ENCODE measurements at regions not wholly inside any gene's neighbourhood (a gene's known extent, or its start where the extent isn't known, plus 50 kb on each side); places are given as distances from the start of the nearest gene placed in this dataset.

DNA sequence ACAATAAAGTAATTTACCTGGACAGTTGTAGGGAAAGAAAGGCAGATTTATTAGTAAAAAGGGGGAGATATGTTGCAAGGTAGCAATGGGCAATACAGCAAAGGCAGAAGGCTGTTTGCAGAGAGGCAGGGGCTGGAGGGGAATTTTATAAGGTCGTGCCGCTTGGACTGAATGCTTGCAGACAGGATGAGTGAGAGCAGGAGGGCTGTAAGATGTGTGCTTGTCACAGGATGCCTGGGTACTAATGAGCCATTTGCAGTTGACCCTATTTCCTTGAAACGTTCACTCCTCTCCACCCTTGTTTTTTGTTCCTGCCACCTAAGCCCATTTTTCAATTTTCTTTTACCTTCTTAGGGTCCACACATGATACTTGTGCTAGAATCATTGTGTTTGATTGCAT is 214.7 kb downstream of the TRAM1L1 start:
- H2AFZ ChIP-seq (ENCODE audit: low read length): no peak overlapping the region
- no peak overlapping the region for H3K9ac ChIP-seq (ENCODE audit: low read length)
- no peak overlapping the region for H3K4me3 ChIP-seq (ENCODE audit: low read length)
- no peaks in the 10 kb centered on the region for H4K20me1 ChIP-seq (ENCODE audit: insufficient read depth, low read length)
- H3K27me3 ChIP-seq (replicated peaks; ENCODE audit: insufficient read depth, low read length): no peaks in the 10 kb centered on the region
- no peaks in the 10 kb centered on the region for H3K36me3 ChIP-seq (replicated peaks; ENCODE audit: insufficient read depth, low read length)
- H3K27ac ChIP-seq (ENCODE audit: low read length): no peak overlapping the region
- DNase-seq: no peak
- H3F3A ChIP-seq (ENCODE audit: insufficient read depth, low read length): no peaks in the 10 kb centered on the region
- H3K79me2 ChIP-seq (ENCODE audit: low read length): no peaks in the 10 kb centered on the region
- no peaks in the 10 kb centered on the region for H3K9me2 ChIP-seq (replicated peaks; ENCODE audit: insufficient read depth, low read length)
- H3K9me3 ChIP-seq (replicated peaks; ENCODE audit: insufficient read depth, low read length): no peaks in the 10 kb centered on the region
- no peak for TF ChIP-seq EZH2 (optimal IDR thresholded peaks at IDR 0.05; ENCODE audit: low read depth, low read length)
- H3K4me1 ChIP-seq (ENCODE audit: low read length): no peaks in the 10 kb centered on the region
- no peak overlapping the region for H3K4me2 ChIP-seq (ENCODE audit: low read depth, low read length)

GRCh38 chr4:116866106-116866505 is 219.3 kb downstream of the TRAM1L1 start:
- Histone ChIP-seq H3K9ac (ENCODE audit: low read length) (no peak overlapping the region), H3K27me3 (replicated peaks; ENCODE audit: insufficient read depth, low read length) (no peaks in the 10 kb centered on the region), H3K36me3 (replicated peaks; ENCODE audit: insufficient read depth, low read length) (no peaks in the 10 kb centered on the region), H3K79me2 (ENCODE audit: low read length) (no peaks in the 10 kb centered on the region), H3K9me3 (replicated peaks; ENCODE audit: insufficient read depth, low read length) (no peaks in the 10 kb centered on the region), H3F3A (ENCODE audit: insufficient read depth, low read length) (no peaks in the 10 kb centered on the region), H3K4me1 (ENCODE audit: low read length) (no peaks in the 10 kb centered on the region), H4K20me1 (ENCODE audit: insufficient read depth, low read length) (no peaks in the 10 kb centered on the region), H2AFZ (ENCODE audit: low read length) (no peak overlapping the region), H3K4me2 (ENCODE audit: low read depth, low read length) (no peak overlapping the region), H3K4me3 (ENCODE audit: low read length) (no peak overlapping the region), H3K9me2 (replicated peaks; ENCODE audit: insufficient read depth, low read length) (no peaks in the 10 kb centered on the region), H3K27ac (ENCODE audit: low read length) (no peak overlapping the region)
- TF ChIP-seq EZH2 (optimal IDR thresholded peaks at IDR 0.05; ENCODE audit: low read depth, low read length): no peak
- TF ChIP-seq CTCF (IDR thresholded peaks at IDR 0.05; ENCODE audit: low read length): no peak
- TF ChIP-seq EZH2phosphoT487 (IDR thresholded peaks at IDR 0.05; ENCODE audit: low read length): no peak
- no peak for DNase-seq

GRCh38 chr4:116862592-116862991 is 222.8 kb downstream of the TRAM1L1 start:
- H3K9me3 ChIP-seq (replicated peaks; ENCODE audit: insufficient read depth, low read length): no peaks in the 10 kb centered on the region
- H3K27ac ChIP-seq (ENCODE audit: low read length): no peak overlapping the region
- no peaks in the 10 kb centered on the region for H4K20me1 ChIP-seq (ENCODE audit: insufficient read depth, low read length)
- no peaks in the 10 kb centered on the region for H3F3A ChIP-seq (ENCODE audit: insufficient read depth, low read length)
- H3K9me2 ChIP-seq (replicated peaks; ENCODE audit: insufficient read depth, low read length): no peaks in the 10 kb centered on the region
- H3K9ac ChIP-seq (ENCODE audit: low read length): no peak overlapping the region
- H3K4me3 ChIP-seq (ENCODE audit: low read length): no peak overlapping the region
- H3K4me2 ChIP-seq (ENCODE audit: low read depth, low read length): no peak overlapping the region
- H3K36me3 ChIP-seq (replicated peaks; ENCODE audit: insufficient read depth, low read length): no peaks in the 10 kb centered on the region
- H3K27me3 ChIP-seq (replicated peaks; ENCODE audit: insufficient read depth, low read length): no peaks in the 10 kb centered on the region
- no peaks in the 10 kb centered on the region for H3K79me2 ChIP-seq (ENCODE audit: low read length)
- TF ChIP-seq EZH2 (optimal IDR thresholded peaks at IDR 0.05; ENCODE audit: low read depth, low read length): no peak
- TF ChIP-seq CTCF (IDR thresholded peaks at IDR 0.05; ENCODE audit: low read length): no peak
- TF ChIP-seq EZH2phosphoT487 (IDR thresholded peaks at IDR 0.05; ENCODE audit: low read length): no peak
- H3K4me1 ChIP-seq (ENCODE audit: low read length): no peaks in the 10 kb centered on the region
- H2AFZ ChIP-seq (ENCODE audit: low read length): no peak overlapping the region
- no peak for DNase-seq

- Histone ChIP-seq H3F3A (ENCODE audit: insufficient read depth, low read length) (no peaks in the 10 kb centered on the region), H3K27me3 (replicated peaks; ENCODE audit: insufficient read depth, low read length) (no peaks in the 10 kb centered on the region), H3K9me2 (replicated peaks; ENCODE audit: insufficient read depth, low read length) (no peaks in the 10 kb centered on the region), H3K4me2 (ENCODE audit: low read depth, low read length) (no peak overlapping the region), H3K36me3 (replicated peaks; ENCODE audit: insufficient read depth, low read length) (no peaks in the 10 kb centered on the region), H3K4me3 (ENCODE audit: low read length) (no peak overlapping the region), H4K20me1 (ENCODE audit: insufficient read depth, low read length) (no peaks in the 10 kb centered on the region), H3K79me2 (ENCODE audit: low read length) (no peaks in the 10 kb centered on the region), H3K9me3 (replicated peaks; ENCODE audit: insufficient read depth, low read length) (no peaks in the 10 kb centered on the region), H2AFZ (ENCODE audit: low read length) (no peak overlapping the region), H3K27ac (ENCODE audit: low read length) (no peak overlapping the region), H3K9ac (ENCODE audit: low read length) (no peak overlapping the region), H3K4me1 (ENCODE audit: low read length) (no peaks in the 10 kb centered on the region)
- no peak for TF ChIP-seq CTCF (IDR thresholded peaks at IDR 0.05; ENCODE audit: low read length)
- no peak for TF ChIP-seq EZH2 (optimal IDR thresholded peaks at IDR 0.05; ENCODE audit: low read depth, low read length)
- TF ChIP-seq EZH2phosphoT487 (IDR thresholded peaks at IDR 0.05; ENCODE audit: low read length): no peak
- DNase-seq: no peak
Measured at GRCh38 chr4:116860891-116861290, 224.5 kb downstream of the TRAM1L1 start.

All from MM.1S (cell line).